ENCODE measurements at regions not wholly inside any gene's neighbourhood (a gene's known extent, or its start where the extent isn't known, plus 50 kb on each side); places are given as distances from the start of the nearest gene placed in this dataset.

DNA sequence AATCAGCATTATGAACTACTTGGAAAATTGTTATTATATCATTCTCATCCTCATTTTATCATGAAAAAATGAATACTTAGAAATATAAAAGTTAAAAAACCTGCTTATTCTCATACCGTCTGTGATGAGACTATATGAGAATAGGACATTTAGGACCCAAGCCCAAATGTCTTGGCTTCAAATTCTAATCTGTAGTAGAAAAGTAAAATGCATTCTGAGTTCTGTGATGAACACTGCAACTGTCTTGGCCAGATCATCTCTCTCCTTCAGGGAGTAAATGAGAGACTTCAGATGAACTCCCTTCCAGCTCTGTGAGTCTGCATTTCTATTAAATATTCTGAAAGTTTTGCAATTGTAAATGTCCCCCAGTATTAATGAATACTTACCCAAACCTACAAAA, 940.7 kb upstream of the KLHL29 start:
- Histone ChIP-seq H3K36me3 (ENCODE audit: control insufficient read depth, low read length) (no peaks in the 10 kb centered on the region), H3K27ac (ENCODE audit: low read depth, low read length) (no peak overlapping the region), H3K9me3 (ENCODE audit: control insufficient read depth, insufficient read depth, low read length) (no peaks in the 10 kb centered on the region), H3K27me3 (ENCODE audit: control insufficient read depth, low read length) (no peaks in the 10 kb centered on the region), H3K4me2 (ENCODE audit: low read length) (no peak overlapping the region), H3K79me2 (ENCODE audit: control insufficient read depth, low read length) (no peaks in the 10 kb centered on the region), H3F3A (ENCODE audit: control insufficient read depth, insufficient read depth) (no peaks in the 10 kb centered on the region), H3K4me1 (ENCODE audit: control insufficient read depth, low read length) (no peaks in the 10 kb centered on the region), H3K4me3 (ENCODE audit: low read length) (no peak overlapping the region), H3K9me2 (replicated peaks; ENCODE audit: control insufficient read depth, low read length) (no peaks in the 10 kb centered on the region), H4K20me1 (ENCODE audit: control insufficient read depth, insufficient read depth, low read depth, low read length) (no peaks in the 10 kb centered on the region)
- no peak for TF ChIP-seq EZH2phosphoT487 (IDR thresholded peaks at IDR 0.05; ENCODE audit: borderline replicate concordance, low read length)
- TF ChIP-seq, protein P1, sequence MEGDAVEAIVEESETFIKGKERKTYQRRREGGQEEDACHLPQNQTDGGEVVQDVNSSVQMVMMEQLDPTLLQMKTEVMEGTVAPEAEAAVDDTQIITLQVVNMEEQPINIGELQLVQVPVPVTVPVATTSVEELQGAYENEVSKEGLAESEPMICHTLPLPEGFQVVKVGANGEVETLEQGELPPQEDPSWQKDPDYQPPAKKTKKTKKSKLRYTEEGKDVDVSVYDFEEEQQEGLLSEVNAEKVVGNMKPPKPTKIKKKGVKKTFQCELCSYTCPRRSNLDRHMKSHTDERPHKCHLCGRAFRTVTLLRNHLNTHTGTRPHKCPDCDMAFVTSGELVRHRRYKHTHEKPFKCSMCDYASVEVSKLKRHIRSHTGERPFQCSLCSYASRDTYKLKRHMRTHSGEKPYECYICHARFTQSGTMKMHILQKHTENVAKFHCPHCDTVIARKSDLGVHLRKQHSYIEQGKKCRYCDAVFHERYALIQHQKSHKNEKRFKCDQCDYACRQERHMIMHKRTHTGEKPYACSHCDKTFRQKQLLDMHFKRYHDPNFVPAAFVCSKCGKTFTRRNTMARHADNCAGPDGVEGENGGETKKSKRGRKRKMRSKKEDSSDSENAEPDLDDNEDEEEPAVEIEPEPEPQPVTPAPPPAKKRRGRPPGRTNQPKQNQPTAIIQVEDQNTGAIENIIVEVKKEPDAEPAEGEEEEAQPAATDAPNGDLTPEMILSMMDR (IDR thresholded peaks at IDR 0.05; ENCODE audit: low read depth, low read length, poor library complexity, severe bottlenecking) = no peak

DNA sequence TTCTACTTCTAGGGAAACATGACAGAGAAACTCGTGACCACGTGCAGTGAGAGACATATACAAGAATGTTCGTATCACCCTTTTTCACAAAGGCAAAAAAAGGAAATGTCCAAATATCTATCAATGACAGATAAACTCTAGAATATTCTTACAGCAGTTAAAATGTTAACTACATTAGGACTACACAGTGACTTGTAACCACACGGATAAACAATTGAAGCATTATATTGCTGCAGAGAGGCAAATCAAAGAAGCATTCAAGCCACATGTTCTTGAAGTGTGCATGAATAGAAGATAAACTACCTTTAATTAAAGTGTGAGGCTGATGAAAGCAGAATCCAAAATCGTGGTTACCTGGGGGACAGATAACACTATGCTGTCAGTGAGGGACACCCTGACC, 935.3 kb upstream of the KLHL29 start:
- TF ChIP-seq, protein P1 (IDR thresholded peaks at IDR 0.05; ENCODE audit: low read depth, low read length, poor library complexity, severe bottlenecking) = no peak
- no peak for TF ChIP-seq EZH2phosphoT487 (IDR thresholded peaks at IDR 0.05; ENCODE audit: borderline replicate concordance, low read length)
- Histone ChIP-seq H3K79me2 (ENCODE audit: control insufficient read depth, low read length) (no peaks in the 10 kb centered on the region), H3K36me3 (ENCODE audit: control insufficient read depth, low read length) (no peaks in the 10 kb centered on the region), H3K4me2 (ENCODE audit: low read length) (no peak overlapping the region), H3K4me1 (ENCODE audit: control insufficient read depth, low read length) (no peaks in the 10 kb centered on the region), H3K9me3 (ENCODE audit: control insufficient read depth, insufficient read depth, low read length) (no peaks in the 10 kb centered on the region), H3K27ac (ENCODE audit: low read depth, low read length) (no peak overlapping the region), H3K4me3 (ENCODE audit: low read length) (no peak overlapping the region), H4K20me1 (ENCODE audit: control insufficient read depth, insufficient read depth, low read depth, low read length) (no peaks in the 10 kb centered on the region), H3K27me3 (ENCODE audit: control insufficient read depth, low read length) (no peaks in the 10 kb centered on the region), H3K9me2 (replicated peaks; ENCODE audit: control insufficient read depth, low read length) (no peaks in the 10 kb centered on the region), H3F3A (ENCODE audit: control insufficient read depth, insufficient read depth) (no peaks in the 10 kb centered on the region)

DNA sequence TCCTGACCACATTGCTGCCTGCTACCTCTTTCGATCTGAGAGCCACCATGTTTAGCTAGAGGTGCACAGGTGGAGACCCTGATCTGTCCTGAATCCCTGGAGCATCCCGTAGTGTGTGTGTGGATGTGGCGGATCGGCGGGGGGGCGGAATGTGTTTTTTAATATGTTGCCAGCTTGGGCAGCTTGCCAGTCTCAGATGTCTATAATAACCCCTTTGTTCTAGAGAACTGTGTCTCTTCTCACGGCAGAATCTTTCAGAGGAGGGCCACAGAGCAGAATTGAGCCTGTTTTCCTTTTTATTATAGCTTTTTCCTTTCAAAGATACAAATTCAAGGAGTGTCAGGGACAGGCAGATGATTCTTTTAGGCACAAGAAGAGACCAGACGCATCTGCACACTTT, 934.1 kb upstream of the KLHL29 start:
- H3K9me3 ChIP-seq (ENCODE audit: control insufficient read depth, insufficient read depth, low read length) = no peaks in the 10 kb centered on the region
- TF ChIP-seq, protein P1 (IDR thresholded peaks at IDR 0.05; ENCODE audit: low read depth, low read length, poor library complexity, severe bottlenecking) = no peak

More for the DNA sequence above, 934.1 kb upstream of the KLHL29 start:
- Histone ChIP-seq H3K27ac (ENCODE audit: low read depth, low read length) (no peak overlapping the region), H3K79me2 (ENCODE audit: control insufficient read depth, low read length) (no peaks in the 10 kb centered on the region), H4K20me1 (ENCODE audit: control insufficient read depth, insufficient read depth, low read depth, low read length) (no peaks in the 10 kb centered on the region), H3F3A (ENCODE audit: control insufficient read depth, insufficient read depth) (no peaks in the 10 kb centered on the region), H3K4me1 (ENCODE audit: control insufficient read depth, low read length) (no peaks in the 10 kb centered on the region), H3K27me3 (ENCODE audit: control insufficient read depth, low read length) (no peaks in the 10 kb centered on the region), H3K36me3 (ENCODE audit: control insufficient read depth, low read length) (no peaks in the 10 kb centered on the region), H3K9me2 (replicated peaks; ENCODE audit: control insufficient read depth, low read length) (no peaks in the 10 kb centered on the region), H3K4me3 (ENCODE audit: low read length) (no peak overlapping the region), H3K4me2 (ENCODE audit: low read length) (no peak overlapping the region)
